ENCODE measurements at regions not wholly inside any gene's neighbourhood (a gene's known extent, or its start where the extent isn't known, plus 50 kb on each side); places are given as distances from the start of the nearest gene placed in this dataset.

DNA sequence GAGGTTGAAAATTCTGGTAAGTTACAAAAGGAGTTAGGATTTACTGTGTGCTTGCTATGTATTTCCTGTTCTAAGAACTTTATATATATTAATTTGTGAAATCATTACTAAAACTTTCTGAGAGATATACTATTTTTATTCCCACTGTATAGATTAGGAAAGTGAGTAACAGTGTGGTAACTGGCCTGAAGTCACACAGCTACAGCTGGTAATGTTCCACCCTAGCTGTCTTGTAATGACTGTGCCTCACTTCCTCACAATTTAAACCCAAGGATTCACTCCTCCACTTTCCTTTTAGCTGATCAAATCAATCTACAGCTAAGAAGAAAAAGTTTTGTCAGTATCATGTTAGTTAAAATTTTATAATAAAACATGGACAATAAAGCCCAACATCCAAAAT, 278.8 kb downstream of the GAS1 start:
- Mint-ChIP-seq H3K4me3 (no peak overlapping the region), H3K9me3 (peaks cover 4 to 19% (median 12%) of the 10 kb centered on the region in 7 donors), H3K27me3 (ENCODE audit: low read depth in 3 of 3) (peaks cover 0 to 4% (median 3%) of the 10 kb centered on the region in 3 donors), H3K27ac (no peak overlapping the region), H3K4me1 (no peaks in the 10 kb centered on the region), H3K36me3 (no peaks in the 10 kb centered on the region)
- no peak overlapping the region for H3K4me3 ChIP-seq (replicated peaks in 1 of 3; ENCODE audit: low read depth in 2 of 3, low read length in 3 of 3)
- peaks cover 0 to 5% of the 10 kb centered on the region in 2 donors for H3K9me3 ChIP-seq (replicated peaks in 1 of 2; ENCODE audit: control insufficient read depth in 1 of 2, insufficient read depth in 1 of 2, low read length in 2 of 2)
- no peak overlapping the region for H3K9ac ChIP-seq (ENCODE audit: insufficient read depth, low read length, poor library complexity, severe bottlenecking)
- H3K4me1 ChIP-seq (ENCODE audit: control insufficient read depth in 1 of 2, insufficient read depth in 2 of 2, low read length in 2 of 2), result no peaks in the 10 kb centered on the region
- DNase-seq, result no peak
- H3K27me3 ChIP-seq (ENCODE audit: control insufficient read depth in 2 of 2, insufficient read depth in 2 of 2, low read length in 2 of 2), result no peaks in the 10 kb centered on the region
- no peak overlapping the region for H3K27ac ChIP-seq (ENCODE audit: low read depth in 1 of 2, low read length in 2 of 2)
- no peak overlapping the region for H3K4me2 ChIP-seq (replicated peaks; ENCODE audit: extremely low read depth, low read length, poor library complexity, severe bottlenecking)
- no peaks in the 10 kb centered on the region for H3K79me2 ChIP-seq (ENCODE audit: insufficient read depth, low read length)
- intact Hi-C loops (cut with micrococcal nuclease), result no loop called here
- no peak overlapping the region for H2AFZ ChIP-seq (ENCODE audit: insufficient read depth, low read depth, low read length, poor library complexity, severe bottlenecking)
- H4K20me1 ChIP-seq (ENCODE audit: insufficient read depth, low read length), result no peaks in the 10 kb centered on the region
- TF ChIP-seq, protein P1, sequence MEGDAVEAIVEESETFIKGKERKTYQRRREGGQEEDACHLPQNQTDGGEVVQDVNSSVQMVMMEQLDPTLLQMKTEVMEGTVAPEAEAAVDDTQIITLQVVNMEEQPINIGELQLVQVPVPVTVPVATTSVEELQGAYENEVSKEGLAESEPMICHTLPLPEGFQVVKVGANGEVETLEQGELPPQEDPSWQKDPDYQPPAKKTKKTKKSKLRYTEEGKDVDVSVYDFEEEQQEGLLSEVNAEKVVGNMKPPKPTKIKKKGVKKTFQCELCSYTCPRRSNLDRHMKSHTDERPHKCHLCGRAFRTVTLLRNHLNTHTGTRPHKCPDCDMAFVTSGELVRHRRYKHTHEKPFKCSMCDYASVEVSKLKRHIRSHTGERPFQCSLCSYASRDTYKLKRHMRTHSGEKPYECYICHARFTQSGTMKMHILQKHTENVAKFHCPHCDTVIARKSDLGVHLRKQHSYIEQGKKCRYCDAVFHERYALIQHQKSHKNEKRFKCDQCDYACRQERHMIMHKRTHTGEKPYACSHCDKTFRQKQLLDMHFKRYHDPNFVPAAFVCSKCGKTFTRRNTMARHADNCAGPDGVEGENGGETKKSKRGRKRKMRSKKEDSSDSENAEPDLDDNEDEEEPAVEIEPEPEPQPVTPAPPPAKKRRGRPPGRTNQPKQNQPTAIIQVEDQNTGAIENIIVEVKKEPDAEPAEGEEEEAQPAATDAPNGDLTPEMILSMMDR (IDR thresholded peaks at IDR 0.05), result no peak
- H3K36me3 ChIP-seq (replicated peaks in 1 of 2; ENCODE audit: control insufficient read depth in 1 of 2, insufficient read depth in 2 of 2, low read length in 2 of 2), result no peaks in the 10 kb centered on the region

DNA sequence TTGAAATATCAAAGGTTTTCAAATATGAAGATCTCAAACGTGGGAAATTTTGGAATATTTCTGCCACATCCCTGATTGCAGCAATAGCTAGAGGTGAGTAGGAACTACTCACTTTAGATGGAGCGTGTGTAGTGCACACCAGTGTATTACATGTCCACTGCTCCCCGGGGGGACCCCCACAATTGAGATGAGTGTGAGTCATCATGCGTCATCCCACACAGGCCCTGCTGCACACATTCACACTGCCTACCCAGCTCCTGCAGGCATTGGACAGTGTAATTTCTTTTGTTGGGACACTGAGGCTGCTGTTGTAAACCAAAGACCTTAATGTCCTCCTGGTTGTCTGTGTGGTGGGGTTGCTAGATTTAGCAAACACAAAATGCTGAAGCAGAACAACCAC, 280.0 kb downstream of the GAS1 start:
- Mint-ChIP-seq H3K27ac (no peak overlapping the region), H3K27me3 (ENCODE audit: low read depth in 3 of 3) (peaks cover 0 to 4% (median 3%) of the 10 kb centered on the region in 3 donors), H3K4me1 (no peaks in the 10 kb centered on the region), H3K4me3 (no peak overlapping the region), H3K9me3 (peaks cover 4 to 18% (median 12%) of the 10 kb centered on the region in 7 donors), H3K36me3 (no peaks in the 10 kb centered on the region)
- no peaks in the 10 kb centered on the region for H3K36me3 ChIP-seq (replicated peaks in 1 of 2; ENCODE audit: control insufficient read depth in 1 of 2, insufficient read depth in 2 of 2, low read length in 2 of 2)
- H3K4me1 ChIP-seq (ENCODE audit: control insufficient read depth in 1 of 2, insufficient read depth in 2 of 2, low read length in 2 of 2), result no peaks in the 10 kb centered on the region
- H3K79me2 ChIP-seq (ENCODE audit: insufficient read depth, low read length), result no peaks in the 10 kb centered on the region
- H3K27me3 ChIP-seq (ENCODE audit: control insufficient read depth in 2 of 2, insufficient read depth in 2 of 2, low read length in 2 of 2), result no peaks in the 10 kb centered on the region
- H2AFZ ChIP-seq (ENCODE audit: insufficient read depth, low read depth, low read length, poor library complexity, severe bottlenecking), result no peak overlapping the region
- no peak overlapping the region for H3K27ac ChIP-seq (ENCODE audit: low read depth in 1 of 2, low read length in 2 of 2)
- H3K4me3 ChIP-seq (replicated peaks in 1 of 3; ENCODE audit: low read depth in 2 of 3, low read length in 3 of 3), result no peak overlapping the region
- H3K9me3 ChIP-seq (replicated peaks in 1 of 2; ENCODE audit: control insufficient read depth in 1 of 2, insufficient read depth in 1 of 2, low read length in 2 of 2), result peaks cover 0 to 5% of the 10 kb centered on the region in 2 donors
- no peak for DNase-seq
- no peak overlapping the region for H3K9ac ChIP-seq (ENCODE audit: insufficient read depth, low read length, poor library complexity, severe bottlenecking)
- H3K4me2 ChIP-seq (replicated peaks; ENCODE audit: extremely low read depth, low read length, poor library complexity, severe bottlenecking), result no peak overlapping the region
- H4K20me1 ChIP-seq (ENCODE audit: insufficient read depth, low read length), result no peaks in the 10 kb centered on the region
- TF ChIP-seq, protein P1 (IDR thresholded peaks at IDR 0.05), result no peak
- no CpG with 5 or more reads among the region's 4 CpGs for WGBS (ENCODE audit: insufficient coverage)
- intact Hi-C loops (cut with micrococcal nuclease), result no loop called here

All from CD14-positive monocyte (primary cell).